ENCODE measurements at regions not wholly inside any gene's neighbourhood (a gene's known extent, or its start where the extent isn't known, plus 50 kb on each side); places are given as distances from the start of the nearest gene placed in this dataset.

DNA sequence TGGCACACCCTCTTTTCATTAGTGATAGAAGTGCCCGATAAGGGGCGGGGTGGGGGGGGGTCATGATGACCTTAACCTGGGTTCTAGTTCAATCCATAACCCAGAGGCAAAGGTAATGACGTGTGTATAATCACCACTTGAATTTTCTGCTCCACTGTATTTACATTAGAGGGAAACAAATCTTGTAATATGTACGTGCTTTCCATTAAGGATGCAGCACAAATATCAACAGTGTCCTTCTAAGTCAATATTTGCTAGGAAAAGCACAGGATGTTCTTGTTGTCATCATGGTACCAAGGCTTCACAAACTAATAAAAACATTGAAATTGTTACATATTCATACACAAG is 121.2 kb upstream of the SLC38A2 start:
- DNase-seq, result peak; percentile 46
- Histone ChIP-seq H3K4me2 (ENCODE audit: low read length, poor library complexity, severe bottlenecking) (no peak overlapping the region), H3K9ac (ENCODE audit: low read length) (no peak overlapping the region), H2BK15ac (ENCODE audit: low read depth, poor library complexity, severe bottlenecking) (no peak overlapping the region), H3K23ac (ENCODE audit: low read length in 2 of 2) (no peak overlapping the region), H3K27ac (ENCODE audit: low read length, poor library complexity, severe bottlenecking) (peak overlapping the region; percentile 69), H3K4ac (ENCODE audit: low read depth in 1 of 2, low read length in 2 of 2) (no peak overlapping the region), H4K91ac (ENCODE audit: low read length) (no peak overlapping the region), H2BK5ac (ENCODE audit: low read depth, low read length, poor library complexity, severe bottlenecking) (peak overlapping the region; percentile 73), H2AK5ac (ENCODE audit: low read length, severe bottlenecking) (no peak overlapping the region), H3K18ac (ENCODE audit: low read depth in 1 of 2, low read length in 2 of 2) (no peak overlapping the region), H2BK12ac (ENCODE audit: low read length in 2 of 2) (no peak overlapping the region), H3K14ac (ENCODE audit: low read length in 2 of 2) (no peak overlapping the region), H3K79me1 (replicated peaks; ENCODE audit: low read length, poor library complexity, severe bottlenecking) (peaks cover 4% of the 10 kb centered on the region), H3K4me3 (ENCODE audit: insufficient read depth in 1 of 2, low read depth in 1 of 2, low read length in 2 of 2) (no peak overlapping the region), H3K9me3 (ENCODE audit: control insufficient read depth, low read length) (no peaks in the 10 kb centered on the region), H3K27me3 (ENCODE audit: control insufficient read depth in 1 of 2, insufficient read depth in 1 of 2, low read length in 2 of 2) (no peaks in the 10 kb centered on the region), H2BK120ac (ENCODE audit: low read depth, low read length) (no peak overlapping the region), H4K8ac (ENCODE audit: low read length) (no peak overlapping the region), H3K36me3 (ENCODE audit: control insufficient read depth in 1 of 2, insufficient read depth in 2 of 2, low read depth in 1 of 2, low read length in 2 of 2) (no peaks in the 10 kb centered on the region), H2AFZ (ENCODE audit: low read depth, low read length) (no peak overlapping the region), H3K4me1 (ENCODE audit: control insufficient read depth, insufficient read depth, low read depth, low read length) (peaks cover 7% of the 10 kb centered on the region)
- WGBS, result 0% methylated on average over 1 of the region's 4 CpGs

GRCh38 chr12:46493150-46493833 is 120.7 kb upstream of the SLC38A2 start:
- no peaks in the 10 kb centered on the region for H3K36me3 ChIP-seq (ENCODE audit: control insufficient read depth in 1 of 2, insufficient read depth in 2 of 2, low read depth in 1 of 2, low read length in 2 of 2)
- H2BK12ac ChIP-seq (ENCODE audit: low read length in 2 of 2), result no peak overlapping the region
- H3K9me3 ChIP-seq (ENCODE audit: control insufficient read depth, low read length), result no peaks in the 10 kb centered on the region
- no peak overlapping the region for H3K4me2 ChIP-seq (ENCODE audit: low read length, poor library complexity, severe bottlenecking)
- peak overlapping the region; percentile 90 for H3K27ac ChIP-seq (ENCODE audit: low read length, poor library complexity, severe bottlenecking)
- H3K18ac ChIP-seq (ENCODE audit: low read depth in 1 of 2, low read length in 2 of 2), result no peak overlapping the region
- H2AK5ac ChIP-seq (ENCODE audit: low read length, severe bottlenecking), result no peak overlapping the region
- no peak overlapping the region for H3K23ac ChIP-seq (ENCODE audit: low read length in 2 of 2)
- peak; percentile 20 for DNase-seq
- 96% methylated on average over 5 of the region's 5 CpGs for WGBS
- H3K4ac ChIP-seq (ENCODE audit: low read depth in 1 of 2, low read length in 2 of 2), result no peak overlapping the region
- no peaks in the 10 kb centered on the region for H3K27me3 ChIP-seq (ENCODE audit: control insufficient read depth in 1 of 2, insufficient read depth in 1 of 2, low read length in 2 of 2)
- no peak overlapping the region for H2AFZ ChIP-seq (ENCODE audit: low read depth, low read length)
- H2BK15ac ChIP-seq (ENCODE audit: low read depth, poor library complexity, severe bottlenecking), result no peak overlapping the region
- H3K4me1 ChIP-seq (ENCODE audit: control insufficient read depth, insufficient read depth, low read depth, low read length), result peaks cover 7% of the 10 kb centered on the region
- no peak overlapping the region for H4K91ac ChIP-seq (ENCODE audit: low read length)
- H2BK5ac ChIP-seq (ENCODE audit: low read depth, low read length, poor library complexity, severe bottlenecking), result peak overlapping the region; percentile 73
- H3K14ac ChIP-seq (ENCODE audit: low read length in 2 of 2), result no peak overlapping the region
- H4K8ac ChIP-seq (ENCODE audit: low read length), result no peak overlapping the region
- H3K79me1 ChIP-seq (replicated peaks; ENCODE audit: low read length, poor library complexity, severe bottlenecking), result peaks cover 4% of the 10 kb centered on the region
- no peak overlapping the region for H3K9ac ChIP-seq (ENCODE audit: low read length)
- H3K4me3 ChIP-seq (ENCODE audit: insufficient read depth in 1 of 2, low read depth in 1 of 2, low read length in 2 of 2), result no peak overlapping the region
- no peak overlapping the region for H2BK120ac ChIP-seq (ENCODE audit: low read depth, low read length)

GRCh38 chr12:46492471-46493085 is 120.0 kb upstream of the SLC38A2 start:
- WGBS, result 0% methylated on average over 3 of the region's 6 CpGs
- Histone ChIP-seq H2AFZ (ENCODE audit: low read depth, low read length) (no peak overlapping the region), H3K79me1 (replicated peaks; ENCODE audit: low read length, poor library complexity, severe bottlenecking) (peaks cover 4% of the 10 kb centered on the region), H3K23ac (ENCODE audit: low read length in 2 of 2) (no peak overlapping the region), H4K91ac (ENCODE audit: low read length) (no peak overlapping the region), H3K27ac (ENCODE audit: low read length, poor library complexity, severe bottlenecking) (peak overlapping the region; percentile 90), H3K36me3 (ENCODE audit: control insufficient read depth in 1 of 2, insufficient read depth in 2 of 2, low read depth in 1 of 2, low read length in 2 of 2) (no peaks in the 10 kb centered on the region), H3K18ac (ENCODE audit: low read depth in 1 of 2, low read length in 2 of 2) (no peak overlapping the region), H2BK12ac (ENCODE audit: low read length in 2 of 2) (no peak overlapping the region), H3K9me3 (ENCODE audit: control insufficient read depth, low read length) (no peaks in the 10 kb centered on the region), H2BK120ac (ENCODE audit: low read depth, low read length) (no peak overlapping the region), H3K4me2 (ENCODE audit: low read length, poor library complexity, severe bottlenecking) (no peak overlapping the region), H2BK5ac (ENCODE audit: low read depth, low read length, poor library complexity, severe bottlenecking) (peak overlapping the region; percentile 53), H4K8ac (ENCODE audit: low read length) (no peak overlapping the region), H3K27me3 (ENCODE audit: control insufficient read depth in 1 of 2, insufficient read depth in 1 of 2, low read length in 2 of 2) (no peaks in the 10 kb centered on the region), H2BK15ac (ENCODE audit: low read depth, poor library complexity, severe bottlenecking) (no peak overlapping the region), H3K4me3 (ENCODE audit: insufficient read depth in 1 of 2, low read depth in 1 of 2, low read length in 2 of 2) (no peak overlapping the region), H2AK5ac (ENCODE audit: low read length, severe bottlenecking) (no peak overlapping the region), H3K9ac (ENCODE audit: low read length) (no peak overlapping the region), H3K14ac (ENCODE audit: low read length in 2 of 2) (no peak overlapping the region), H3K4ac (ENCODE audit: low read depth in 1 of 2, low read length in 2 of 2) (no peak overlapping the region), H3K4me1 (ENCODE audit: control insufficient read depth, insufficient read depth, low read depth, low read length) (peaks cover 7% of the 10 kb centered on the region)
- DNase-seq, result peak; percentile 95

DNA sequence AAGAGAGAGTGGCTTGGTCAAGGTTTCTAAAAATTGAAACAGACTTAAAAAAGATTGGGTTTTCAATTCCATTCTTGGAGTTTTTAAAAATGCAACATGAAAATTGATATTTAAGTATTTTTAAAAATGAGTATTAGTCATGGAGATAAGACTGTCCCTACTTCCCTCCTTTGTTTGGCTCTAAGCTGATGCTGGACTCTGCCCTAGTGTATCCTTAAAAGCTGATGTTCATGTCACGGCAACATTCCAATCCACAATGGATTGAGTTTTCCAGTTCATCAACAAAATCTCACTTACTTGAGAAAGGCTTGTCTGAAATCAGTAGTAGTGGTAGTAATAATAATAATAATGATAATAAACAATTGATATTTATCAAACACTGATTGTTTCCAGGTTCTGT is 119.0 kb upstream of the SLC38A2 start:
- Histone ChIP-seq H2BK5ac (ENCODE audit: low read depth, low read length, poor library complexity, severe bottlenecking) (no peak overlapping the region), H3K23ac (ENCODE audit: low read length in 2 of 2) (no peak overlapping the region), H3K36me3 (ENCODE audit: control insufficient read depth in 1 of 2, insufficient read depth in 2 of 2, low read depth in 1 of 2, low read length in 2 of 2) (no peaks in the 10 kb centered on the region), H3K79me1 (replicated peaks; ENCODE audit: low read length, poor library complexity, severe bottlenecking) (peaks cover 3% of the 10 kb centered on the region), H2BK15ac (ENCODE audit: low read depth, poor library complexity, severe bottlenecking) (no peak overlapping the region), H3K4me1 (ENCODE audit: control insufficient read depth, insufficient read depth, low read depth, low read length) (peaks cover 7% of the 10 kb centered on the region), H2BK120ac (ENCODE audit: low read depth, low read length) (no peak overlapping the region), H3K18ac (ENCODE audit: low read depth in 1 of 2, low read length in 2 of 2) (no peak overlapping the region), H3K4me2 (ENCODE audit: low read length, poor library complexity, severe bottlenecking) (no peak overlapping the region), H3K4ac (ENCODE audit: low read depth in 1 of 2, low read length in 2 of 2) (no peak overlapping the region), H4K8ac (ENCODE audit: low read length) (no peak overlapping the region), H3K4me3 (ENCODE audit: insufficient read depth in 1 of 2, low read depth in 1 of 2, low read length in 2 of 2) (no peak overlapping the region), H3K9me3 (ENCODE audit: control insufficient read depth, low read length) (no peaks in the 10 kb centered on the region), H4K91ac (ENCODE audit: low read length) (no peak overlapping the region), H3K14ac (ENCODE audit: low read length in 2 of 2) (no peak overlapping the region), H3K27ac (ENCODE audit: low read length, poor library complexity, severe bottlenecking) (peak overlapping the region; percentile 90), H2BK12ac (ENCODE audit: low read length in 2 of 2) (peak overlapping the region in 1 of 2 experiments; percentile 93), H2AFZ (ENCODE audit: low read depth, low read length) (no peak overlapping the region), H2AK5ac (ENCODE audit: low read length, severe bottlenecking) (no peak overlapping the region), H3K9ac (ENCODE audit: low read length) (no peak overlapping the region), H3K27me3 (ENCODE audit: control insufficient read depth in 1 of 2, insufficient read depth in 1 of 2, low read length in 2 of 2) (no peaks in the 10 kb centered on the region)
- DNase-seq, result no peak
- no CpG with 5 or more reads among the region's 1 CpG for WGBS
